ENCODE measurements at regions not wholly inside any gene's neighbourhood (a gene's known extent, or its start where the extent isn't known, plus 50 kb on each side); places are given as distances from the start of the nearest gene placed in this dataset.
"Not testable (repeated sequence)": the region's sequence is repeated elsewhere in the genome, so short reads cannot be mapped to it uniquely, and the experiment has no call there.

- Histone ChIP-seq H3K36me3 (no peaks in the 10 kb centered on the region), H3K4me3 (no peak overlapping the region), H3K27me3 (no peaks in the 10 kb centered on the region), H3K4me1 (no peaks in the 10 kb centered on the region), H3K9me3 (no peaks in the 10 kb centered on the region), H3K27ac (no peak overlapping the region)
- no peak for TF ChIP-seq CTCF (IDR thresholded peaks at IDR 0.05)
- DNase-seq (ENCODE audit: low spot score) = no peak
These were observed 324.1 kb upstream of the GJE1 start for GRCh38 chr6:141808662-141809061.

GRCh38 chr6:141800973-141801372, 331.8 kb upstream of the GJE1 start:
- not testable (repeated sequence) for H3K9me3 ChIP-seq; H3K4me3 ChIP-seq; H3K27me3 ChIP-seq; H3K36me3 ChIP-seq; DNase-seq (ENCODE audit: low spot score); H3K27ac ChIP-seq; H3K4me1 ChIP-seq

- H3K27me3 ChIP-seq = no peaks in the 10 kb centered on the region
- no peak overlapping the region for H3K4me3 ChIP-seq
- TF ChIP-seq CTCF (IDR thresholded peaks at IDR 0.05) = no peak
- H3K27ac ChIP-seq = no peak overlapping the region
- no peak for DNase-seq (ENCODE audit: low spot score)
- no peaks in the 10 kb centered on the region for H3K9me3 ChIP-seq
- H3K4me1 ChIP-seq = no peaks in the 10 kb centered on the region
- no peaks in the 10 kb centered on the region for H3K36me3 ChIP-seq
These were observed 341.8 kb upstream of the GJE1 start for GRCh38 chr6:141790921-141791320.

DNA sequence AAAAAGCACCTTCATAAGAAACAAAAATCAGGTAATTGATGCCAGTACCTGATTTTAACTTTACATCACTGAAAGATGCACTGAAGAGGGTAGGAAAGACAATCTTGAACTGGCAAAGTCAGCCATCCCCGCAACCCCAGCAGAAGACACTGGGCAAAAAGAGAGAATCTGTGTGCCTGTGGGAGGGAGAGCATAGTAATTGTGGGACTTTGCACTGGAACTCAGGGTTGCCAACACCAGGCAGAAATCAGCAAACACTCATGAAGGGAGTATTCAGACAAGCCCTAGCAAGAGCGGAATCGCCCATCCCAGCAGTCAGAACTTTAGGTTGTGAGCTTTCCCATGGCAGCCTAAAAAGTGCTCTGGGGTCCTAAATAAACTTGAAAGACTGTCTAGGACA, 344.6 kb upstream of the GJE1 start:
- DNase-seq (ENCODE audit: low spot score) = no peak
- Histone ChIP-seq H3K27ac (no peak overlapping the region), H3K4me1 (no peaks in the 10 kb centered on the region), H3K36me3 (no peaks in the 10 kb centered on the region), H3K27me3 (no peaks in the 10 kb centered on the region), H3K9me3 (no peaks in the 10 kb centered on the region), H3K4me3 (no peak overlapping the region)
- TF ChIP-seq CTCF (IDR thresholded peaks at IDR 0.05) = no peak

- Histone ChIP-seq H3K4me3 (no peak overlapping the region), H3K4me1 (no peaks in the 10 kb centered on the region)
These were observed 349.1 kb upstream of the GJE1 start for GRCh38 chr6:141783585-141783984.

GRCh38 chr6:141780296-141780695, 352.4 kb upstream of the GJE1 start:
- DNase-seq (ENCODE audit: low spot score) = no peak
- TF ChIP-seq CTCF (IDR thresholded peaks at IDR 0.05) = no peak
- Histone ChIP-seq H3K27ac (no peak overlapping the region), H3K4me3 (no peak overlapping the region), H3K36me3 (no peaks in the 10 kb centered on the region), H3K4me1 (no peaks in the 10 kb centered on the region), H3K27me3 (no peaks in the 10 kb centered on the region), H3K9me3 (no peaks in the 10 kb centered on the region)

More at GRCh38 chr6:141783585-141783984, 349.1 kb upstream of the GJE1 start:
- Histone ChIP-seq H3K27me3 (no peaks in the 10 kb centered on the region), H3K27ac (no peak overlapping the region), H3K36me3 (no peaks in the 10 kb centered on the region), H3K9me3 (no peaks in the 10 kb centered on the region)
- no peak for DNase-seq (ENCODE audit: low spot score)
- no peak for TF ChIP-seq CTCF (IDR thresholded peaks at IDR 0.05)

Data from right atrium auricular region (tissue), 2 donors.